ENCODE measurements at regions not wholly inside any gene's neighbourhood (a gene's known extent, or its start where the extent isn't known, plus 50 kb on each side); places are given as distances from the start of the nearest gene placed in this dataset.
A peak's percentile ranks its signal among the peaks of the same experiment; 100 is the strongest.

- DNase-seq = no peak
These were observed 70.6 kb downstream of the VEGFA start for GRCh38 chr6:43840490-43841218.

- DNase-seq = peak; percentile 75
These were observed 68.4 kb downstream of the VEGFA start for GRCh38 chr6:43838276-43839036.

- no peak for DNase-seq
These were observed 67.5 kb downstream of the VEGFA start for GRCh38 chr6:43837507-43837906.

DNA sequence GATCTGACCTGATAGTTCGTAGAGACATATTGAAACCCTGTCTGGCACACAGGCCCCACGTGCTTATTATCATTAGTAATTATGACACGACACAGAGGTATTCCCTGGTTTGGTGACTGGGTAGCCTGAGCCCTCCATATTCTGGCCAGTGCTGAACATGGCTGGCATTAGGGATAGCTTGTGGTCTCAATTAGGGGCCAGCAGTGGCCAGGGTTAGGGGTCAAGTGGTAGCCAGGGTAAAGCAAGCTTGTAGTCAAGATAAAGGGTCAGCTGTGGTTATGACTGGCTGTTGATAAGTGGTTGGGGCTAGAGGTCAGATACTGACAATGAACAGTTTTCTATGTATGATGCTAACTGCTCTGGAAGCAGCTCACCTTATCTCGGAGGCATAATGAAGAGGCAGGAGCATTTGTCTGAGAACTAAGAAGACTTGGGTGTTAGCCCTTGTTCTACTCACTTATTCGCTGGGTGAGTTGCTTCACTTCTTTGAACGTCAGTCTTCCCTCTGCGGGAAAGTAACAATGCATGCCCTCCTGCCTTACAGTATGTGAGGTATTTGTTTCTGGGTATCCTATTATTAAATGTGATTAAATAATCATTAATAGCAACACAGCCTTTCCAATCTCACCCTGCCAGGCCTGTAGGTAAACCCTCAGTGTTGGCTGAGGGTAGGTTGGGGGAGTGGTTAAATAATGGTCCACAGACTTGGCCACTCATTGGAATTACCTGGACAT, 66.7 kb downstream of the VEGFA start:
- DNase-seq = no peak
